SK-N-SH treated with all-trans-retinoic acid at 6 μM for 48 hours (cell line): ENCODE measurements at regions not wholly inside any gene's neighbourhood (a gene's known extent, or its start where the extent isn't known, plus 50 kb on each side); places are given as distances from the start of the nearest gene placed in this dataset.

ENCODE experiments used
- PPARA ChIP-seq: fragments of 250-450 bp; sonication (Bioruptor Pico); IDR thresholded peaks from 2 replicates; pipeline ENCODE4 v1.5.0; 2020; ENCODE audit warnings: mild to moderate bottlenecking, borderline replicate concordance
- TOX ChIP-seq: fragments of 250-450 bp; sonication (Bioruptor Pico); IDR thresholded peaks from 2 replicates; pipeline ENCODE4 v1.8.0; 2021; ENCODE audit warnings: mild to moderate bottlenecking, moderate library complexity, borderline replicate concordance
- ZC3H10 ChIP-seq: fragments of 250-450 bp; sonication (Bioruptor Pico); IDR thresholded peaks from 2 replicates; pipeline ENCODE4 v1.5.1; 2021; ENCODE audit warnings: mild to moderate bottlenecking, moderate library complexity
- ZFP30 ChIP-seq: fragments of 450-650 bp; formaldehyde crosslinking; IDR thresholded peaks from 2 replicates; pipeline ENCODE4 v1.5.0; 2022; ENCODE audit warnings: mild to moderate bottlenecking, moderate library complexity
- TF ChIP-seq, protein P1 (sequence below): fragments of 250-450 bp; sonication (Bioruptor Pico); IDR thresholded peaks from 2 replicates; pipeline ENCODE4 v1.5.1; 2020; ENCODE audit warnings: low read depth, mild to moderate bottlenecking, moderate library complexity

DNA sequence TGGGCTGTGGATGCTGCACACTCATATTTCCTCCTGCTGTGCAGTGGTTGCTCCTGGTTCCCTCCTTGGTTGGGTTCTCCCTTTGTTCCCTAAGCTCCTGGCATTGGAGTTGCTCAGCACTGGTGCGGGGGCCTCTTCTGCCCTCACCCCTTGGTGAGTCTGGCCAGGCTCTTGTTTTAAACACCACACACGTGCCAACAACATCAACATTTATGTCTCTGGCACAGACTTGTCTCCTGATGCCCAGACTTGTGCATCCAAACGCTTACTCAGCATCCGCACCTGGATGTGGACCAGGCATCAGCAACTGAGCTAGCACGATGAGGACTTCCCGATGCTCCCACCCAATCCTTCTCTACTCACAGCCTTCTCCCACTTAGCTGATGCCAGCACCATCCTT lies 627.6 kb downstream of the NPHP4 start:
- TF ChIP-seq ZC3H10 (CRISPR knock-in tag): no peak
- no peak for TF ChIP-seq ZFP30 (CRISPR knock-in tag)
- TF ChIP-seq PPARA (CRISPR knock-in tag): no peak
- TF ChIP-seq TOX (CRISPR knock-in tag): no peak
- TF ChIP-seq, protein P1, sequence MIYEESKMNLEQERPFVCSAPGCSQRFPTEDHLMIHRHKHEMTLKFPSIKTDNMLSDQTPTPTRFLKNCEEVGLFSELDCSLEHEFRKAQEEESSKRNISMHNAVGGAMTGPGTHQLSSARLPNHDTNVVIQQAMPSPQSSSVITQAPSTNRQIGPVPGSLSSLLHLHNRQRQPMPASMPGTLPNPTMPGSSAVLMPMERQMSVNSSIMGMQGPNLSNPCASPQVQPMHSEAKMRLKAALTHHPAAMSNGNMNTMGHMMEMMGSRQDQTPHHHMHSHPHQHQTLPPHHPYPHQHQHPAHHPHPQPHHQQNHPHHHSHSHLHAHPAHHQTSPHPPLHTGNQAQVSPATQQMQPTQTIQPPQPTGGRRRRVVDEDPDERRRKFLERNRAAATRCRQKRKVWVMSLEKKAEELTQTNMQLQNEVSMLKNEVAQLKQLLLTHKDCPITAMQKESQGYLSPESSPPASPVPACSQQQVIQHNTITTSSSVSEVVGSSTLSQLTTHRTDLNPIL: no peak
